GM19438 (cell line): ENCODE measurements at regions not wholly inside any gene's neighbourhood (a gene's known extent, or its start where the extent isn't known, plus 50 kb on each side); places are given as distances from the start of the nearest gene placed in this dataset.

Experiments used
- ATAC-seq: cut with Tn5 transposase; IDR thresholded peaks from one replicate; pipeline ENCODE4 v1.9.1; 2021; ENCODE audit warnings: low read depth; ENCODE audit not compliant: unreplicated experiment

DNA sequence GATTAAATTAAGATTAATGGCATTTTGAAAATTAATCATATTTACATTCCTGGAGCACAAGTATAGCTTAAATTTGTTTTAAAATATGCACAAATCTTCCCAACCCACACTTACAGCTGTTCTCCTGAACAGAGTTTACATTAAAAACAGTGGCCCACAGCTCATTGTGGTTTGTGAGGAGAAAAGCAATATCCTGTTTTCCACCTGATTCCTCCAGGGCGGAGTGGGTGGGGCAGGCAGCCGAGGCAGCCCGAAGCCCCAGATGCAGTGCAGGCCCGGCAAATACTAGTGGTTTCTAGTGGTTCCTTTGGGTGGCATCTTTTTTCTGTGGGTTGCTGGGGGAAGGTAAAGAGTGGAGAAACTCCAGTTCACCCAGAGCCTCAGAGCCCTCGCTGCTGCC lies 280.8 kb downstream of the ARHGAP12 start:
- ATAC-seq, result no peak

DNA sequence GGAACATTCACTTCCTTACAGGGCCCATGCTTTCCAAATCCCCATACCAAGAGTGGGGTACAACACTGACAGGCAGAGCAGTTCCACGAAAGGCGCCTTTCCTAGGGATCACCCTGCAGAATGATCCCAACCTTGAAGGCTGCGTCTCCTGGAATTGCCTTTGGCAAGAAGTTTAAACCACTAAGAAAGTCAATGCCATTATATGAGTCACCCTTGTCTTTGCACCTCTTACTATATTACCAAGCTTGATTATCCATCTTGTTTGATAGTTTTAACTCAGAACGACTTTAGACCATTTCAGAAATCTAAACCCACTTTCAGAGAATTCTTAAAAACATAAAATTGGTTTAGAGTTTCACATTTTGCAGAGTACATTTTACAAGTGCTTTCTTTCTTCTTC lies 282.1 kb downstream of the ARHGAP12 start:
- ATAC-seq, result no peak

DNA sequence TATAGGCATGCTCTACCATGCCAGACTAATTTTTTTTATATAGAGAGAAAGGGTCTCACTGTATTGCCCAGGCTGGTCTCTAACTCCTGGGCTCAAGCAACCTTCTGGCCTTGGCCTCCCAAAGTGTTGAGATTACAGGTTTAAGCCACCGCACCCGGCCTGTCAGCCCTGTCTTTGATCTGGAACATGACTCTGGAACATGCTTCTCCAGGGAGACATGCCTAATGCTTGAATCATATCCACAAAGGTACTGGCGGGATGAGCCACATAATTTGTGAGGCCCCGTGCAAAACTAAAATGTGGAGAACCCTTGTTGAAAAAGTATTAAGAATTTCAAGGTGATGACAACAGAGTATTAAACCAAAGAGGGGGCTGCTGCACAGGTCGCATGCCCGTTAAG lies 282.8 kb downstream of the ARHGAP12 start:
- ATAC-seq, result no peak

DNA sequence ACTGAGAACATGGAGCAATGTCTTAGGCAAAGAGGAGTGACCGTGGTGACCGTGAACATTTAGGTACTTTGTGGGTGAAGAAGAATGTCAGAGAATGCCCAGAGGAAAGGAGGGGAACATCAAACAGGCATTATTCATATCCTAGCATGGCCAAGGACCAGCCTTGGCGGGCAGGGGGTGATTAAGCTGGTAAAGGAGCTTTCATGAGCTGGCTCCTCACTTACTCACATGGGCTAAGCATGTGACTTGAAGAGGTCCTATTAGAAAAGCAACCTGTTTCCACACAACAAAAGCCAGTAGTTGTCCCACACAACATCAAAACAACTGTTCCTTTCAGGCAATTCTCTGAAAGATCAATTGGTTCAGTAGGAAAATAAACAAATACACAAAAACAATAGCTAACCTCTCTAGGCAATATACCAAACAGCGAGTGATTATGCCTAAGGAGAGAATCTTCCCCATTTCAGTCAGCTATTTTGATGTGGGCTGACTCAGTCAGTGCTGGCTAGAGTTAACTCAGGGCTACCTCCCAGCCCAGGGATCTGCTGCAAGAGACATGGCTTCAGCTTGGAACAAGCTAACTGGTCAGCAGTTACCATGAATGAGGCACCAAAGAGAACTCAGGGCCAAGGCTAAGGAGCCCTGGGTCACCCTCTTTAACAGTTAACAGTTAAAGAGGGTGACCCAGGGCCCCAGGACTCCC lies 283.5 kb downstream of the ARHGAP12 start:
- ATAC-seq, result no peak

DNA sequence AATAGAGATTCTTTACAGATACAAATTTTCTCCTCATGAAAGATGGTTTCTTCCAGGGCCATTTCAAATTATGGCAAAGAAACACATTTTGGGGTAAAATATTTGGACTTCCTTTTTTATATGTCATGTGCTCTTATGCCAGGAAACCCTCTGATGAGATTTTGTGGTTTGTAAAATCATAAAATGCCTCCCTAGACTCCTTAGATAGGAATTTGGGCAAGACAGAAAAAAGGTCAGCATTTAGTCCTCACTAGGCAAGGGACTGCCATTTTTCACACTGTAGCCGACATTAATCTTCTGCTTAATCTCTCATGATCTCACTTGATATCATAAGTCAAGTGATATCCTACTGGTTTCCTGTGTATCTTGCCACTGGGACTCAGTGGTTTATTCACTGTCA lies 286.4 kb downstream of the ARHGAP12 start:
- no peak for ATAC-seq

DNA sequence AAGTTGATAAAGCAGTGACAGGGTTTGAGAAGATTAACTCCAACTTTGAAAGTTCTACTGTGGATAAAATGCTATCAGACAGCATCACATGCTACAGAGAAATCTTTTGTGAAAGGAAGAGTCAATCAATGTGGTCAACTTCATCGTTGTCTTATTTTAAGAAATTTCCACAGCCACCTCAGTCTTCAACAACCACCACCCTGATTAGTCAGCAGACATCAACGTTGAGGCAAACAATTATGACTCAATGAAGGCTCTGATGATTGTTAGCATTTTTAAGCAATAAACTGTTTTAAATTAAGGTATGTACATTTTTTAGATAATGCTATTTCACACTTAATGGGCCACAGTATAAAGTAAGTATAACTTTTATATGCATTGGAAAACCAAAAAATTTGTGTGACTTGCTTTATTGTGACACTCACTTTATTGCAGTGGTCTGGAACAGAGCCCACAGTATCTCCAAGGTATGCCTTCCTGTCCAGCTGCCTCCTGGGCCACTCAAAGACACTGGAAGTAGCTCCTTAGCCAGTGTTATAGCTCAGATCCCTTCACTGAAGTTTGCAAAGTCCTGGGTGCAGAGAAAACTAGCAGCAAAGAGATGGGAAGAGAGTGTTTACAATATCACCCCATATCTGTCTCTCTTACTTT lies 293.1 kb downstream of the ARHGAP12 start:
- no peak for ATAC-seq

DNA sequence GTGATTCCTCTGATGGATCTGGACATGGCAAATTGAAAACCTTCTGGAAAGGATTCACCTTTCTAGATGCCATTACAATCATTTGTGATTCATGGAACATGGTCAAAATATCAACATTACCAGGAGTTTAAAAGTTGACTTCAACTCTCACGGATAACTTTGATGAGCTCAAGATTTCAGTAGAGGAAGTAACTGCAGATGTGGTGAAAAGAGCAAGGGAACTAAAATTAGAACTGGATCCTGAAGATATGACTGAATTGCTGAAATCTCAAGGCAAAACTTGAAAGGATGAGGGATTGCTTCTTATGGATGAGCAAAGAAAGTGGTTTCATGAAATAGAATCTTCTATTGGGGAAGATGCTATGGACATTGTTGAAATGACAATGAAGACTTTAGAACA lies 293.6 kb downstream of the ARHGAP12 start:
- no peak for ATAC-seq

DNA sequence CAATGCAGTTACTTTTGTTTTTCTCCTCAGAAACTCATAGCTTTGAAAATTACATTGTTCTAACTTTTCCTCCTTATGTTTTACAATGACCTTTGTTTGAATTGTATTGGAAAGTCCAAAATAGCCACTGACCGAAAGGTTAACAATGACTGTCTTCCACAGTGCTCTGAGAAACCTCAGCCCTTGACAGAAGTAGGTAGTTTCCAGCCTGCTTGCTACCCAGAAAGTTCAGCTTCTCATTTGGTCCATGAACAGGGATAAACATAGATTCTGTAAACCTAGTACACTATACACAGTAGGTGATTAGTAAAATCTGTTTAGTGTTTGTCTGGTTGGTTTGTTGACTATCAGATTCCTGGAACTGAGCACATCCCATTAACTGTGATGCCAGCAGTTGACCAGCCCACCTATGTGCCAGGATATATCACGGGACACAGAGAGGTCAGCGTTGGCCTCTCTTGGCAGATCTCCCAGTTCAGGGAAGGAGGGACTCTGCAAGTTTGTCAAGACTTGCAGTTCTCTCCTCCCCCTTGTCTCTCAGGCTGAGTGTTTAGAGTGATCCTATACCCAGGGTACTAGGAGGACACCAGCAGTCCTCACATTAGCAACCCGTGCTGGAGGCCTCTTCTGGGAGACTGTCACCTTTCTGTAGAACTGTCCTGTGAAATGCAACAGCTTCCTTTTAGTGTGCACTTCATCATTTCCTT lies 297.6 kb downstream of the ARHGAP12 start:
- no peak for ATAC-seq

DNA sequence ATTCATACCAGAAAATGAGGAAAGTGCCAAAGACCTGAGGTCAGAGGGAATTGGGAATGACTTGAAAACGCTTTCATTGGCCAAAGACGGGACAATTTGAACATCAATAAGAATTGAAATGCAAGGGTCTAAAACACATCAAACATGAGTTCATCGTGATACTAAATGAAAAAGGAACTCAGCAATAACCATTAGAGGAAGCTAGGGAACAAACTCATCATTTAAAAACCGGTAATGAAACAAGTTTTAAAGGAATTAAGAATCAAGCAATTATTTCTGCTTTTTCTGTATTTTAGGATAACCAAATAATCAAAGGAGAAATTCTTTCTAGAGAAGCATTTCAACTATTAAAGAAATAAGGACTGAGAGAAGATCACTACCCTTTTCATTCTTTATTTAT lies 303.1 kb downstream of the ARHGAP12 start:
- no peak for ATAC-seq

DNA sequence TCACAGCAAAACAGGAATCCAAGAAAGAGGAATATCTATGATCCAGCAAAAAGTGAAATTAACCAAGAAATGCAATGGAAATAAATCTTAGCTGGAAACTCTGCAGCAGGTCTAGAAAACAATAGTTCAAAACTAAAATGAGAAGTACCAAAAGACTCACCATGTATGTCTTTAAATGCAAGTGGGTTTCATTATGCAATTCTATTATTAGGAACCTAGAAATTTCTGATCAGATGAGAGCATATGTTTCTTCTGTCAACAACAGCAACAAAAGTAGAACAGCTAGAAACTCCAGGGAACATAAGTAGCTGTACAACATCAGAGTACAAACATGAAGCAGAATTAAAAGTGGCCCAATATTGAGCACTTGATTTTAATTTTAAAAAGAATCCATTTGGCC lies 304.0 kb downstream of the ARHGAP12 start:
- no peak for ATAC-seq

DNA sequence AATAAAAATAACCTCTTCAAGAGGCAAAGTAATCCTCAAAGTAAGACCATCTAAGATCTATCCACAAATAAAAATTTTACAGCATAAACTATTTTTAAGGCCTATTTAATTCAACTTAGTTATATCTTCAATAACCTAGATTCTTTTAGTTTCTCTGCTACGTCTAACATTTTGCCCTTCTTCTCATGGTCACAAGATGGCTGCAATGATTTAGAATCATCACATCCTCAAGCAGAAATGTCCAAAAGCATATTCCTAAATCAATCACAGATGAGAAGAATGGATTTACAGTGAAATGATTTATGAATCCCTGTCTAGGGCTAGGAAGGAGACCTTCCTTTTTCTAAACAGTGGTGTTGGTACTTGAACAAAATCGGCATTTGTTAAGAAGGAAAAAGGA lies 304.7 kb downstream of the ARHGAP12 start:
- no peak for ATAC-seq

DNA sequence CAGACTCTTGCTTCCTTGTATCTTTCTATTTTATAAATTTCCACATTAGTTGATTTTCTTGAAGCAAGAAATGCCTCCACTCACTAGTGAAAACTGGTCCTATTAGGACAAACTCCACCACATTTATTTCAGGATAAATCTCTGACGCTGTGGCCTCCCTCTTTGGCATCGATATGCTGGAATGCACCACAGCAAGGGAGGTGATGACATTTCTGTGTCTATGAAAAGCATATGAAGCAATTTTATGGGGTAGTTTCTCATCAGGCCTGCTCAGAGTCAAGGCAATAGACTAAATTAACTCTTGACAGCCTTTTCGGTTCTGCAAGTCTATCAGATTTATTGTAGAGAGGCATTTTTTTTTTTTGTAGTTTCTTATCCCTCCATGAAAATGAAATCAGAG lies 304.4 kb downstream of the ZEB1 start:
- no peak for ATAC-seq

DNA sequence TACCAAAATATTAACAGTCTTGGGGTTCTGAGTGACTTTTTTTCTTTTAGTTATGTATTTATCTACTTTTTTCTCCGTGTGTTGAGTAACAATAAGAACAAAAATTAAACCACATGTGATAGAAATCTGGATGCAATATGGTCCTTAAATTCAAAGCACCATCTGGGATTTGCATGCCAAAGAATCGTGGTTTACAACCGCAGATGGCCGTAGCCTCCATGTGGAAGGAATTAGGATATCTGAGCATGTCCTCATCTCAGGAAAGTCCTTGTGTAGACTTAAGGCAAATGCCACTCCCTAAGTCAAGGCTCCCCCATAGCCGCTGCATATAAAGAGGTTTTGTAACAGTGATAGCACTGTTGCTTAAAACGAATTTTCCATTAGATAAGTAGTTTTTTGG lies 304.0 kb downstream of the ZEB1 start:
- no peak for ATAC-seq

DNA sequence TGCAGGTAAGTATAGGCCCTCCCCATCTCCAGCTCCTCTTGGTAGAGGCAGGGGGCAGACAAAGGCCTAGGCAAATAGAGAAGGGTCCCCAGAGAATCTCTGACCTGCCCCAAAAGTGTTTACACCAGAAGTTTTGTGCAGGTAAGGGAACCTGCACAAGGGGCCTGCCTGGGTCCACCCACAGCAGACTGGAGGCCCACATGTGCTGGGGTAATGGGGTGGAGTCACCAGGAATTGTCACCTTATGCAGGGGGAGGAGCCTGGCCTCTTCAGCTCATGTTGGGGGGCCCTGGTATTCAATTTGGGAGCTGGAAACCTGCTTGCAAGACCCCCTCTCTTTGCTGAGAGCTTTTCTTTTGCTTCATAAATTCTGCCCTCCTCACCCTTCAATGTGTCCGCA lies 302.7 kb downstream of the ZEB1 start:
- no peak for ATAC-seq

DNA sequence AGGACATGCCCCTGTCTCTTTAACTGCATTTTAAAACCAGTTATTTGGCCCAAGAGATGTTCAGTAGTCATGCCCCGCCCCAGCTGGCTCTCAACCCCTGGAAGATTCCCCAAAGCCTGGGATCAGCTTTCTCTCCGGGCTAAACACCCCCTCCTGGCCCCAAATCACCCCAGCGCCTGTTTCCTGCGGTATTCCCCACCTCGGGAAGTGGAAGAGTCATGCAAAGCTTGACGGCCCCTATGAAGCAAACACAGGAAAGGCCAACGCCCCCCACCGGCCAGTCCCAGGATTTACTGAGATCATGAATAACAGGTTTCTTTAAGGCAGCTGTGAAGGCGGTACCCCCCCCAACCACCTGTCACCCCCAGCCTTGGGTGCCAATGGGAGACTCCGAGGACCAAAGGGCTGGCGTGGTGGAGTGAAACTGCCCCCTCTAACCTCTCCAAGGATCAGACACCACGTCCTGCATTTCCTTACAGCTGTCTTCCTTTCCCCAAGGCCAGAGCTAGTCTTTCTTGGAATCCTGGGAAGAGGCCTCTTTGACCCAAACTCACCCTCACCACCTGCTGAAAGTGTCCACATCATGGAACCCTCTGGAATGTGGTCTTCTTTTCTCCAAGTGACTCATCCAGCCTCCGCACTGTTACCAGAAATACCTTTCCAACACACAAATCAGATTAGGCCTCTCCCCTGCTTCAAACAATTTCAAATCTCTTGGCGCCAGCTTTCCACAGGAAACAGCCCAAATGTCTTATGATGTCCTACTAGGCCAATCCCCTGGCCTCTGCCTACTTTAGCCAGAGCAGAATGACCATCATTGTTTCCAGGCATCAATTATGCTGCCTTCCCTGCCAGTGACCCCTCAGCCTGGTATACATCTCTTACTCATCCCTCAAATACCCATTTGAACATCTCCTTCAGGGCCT lies 301.5 kb downstream of the ZEB1 start:
- no peak for ATAC-seq

DNA sequence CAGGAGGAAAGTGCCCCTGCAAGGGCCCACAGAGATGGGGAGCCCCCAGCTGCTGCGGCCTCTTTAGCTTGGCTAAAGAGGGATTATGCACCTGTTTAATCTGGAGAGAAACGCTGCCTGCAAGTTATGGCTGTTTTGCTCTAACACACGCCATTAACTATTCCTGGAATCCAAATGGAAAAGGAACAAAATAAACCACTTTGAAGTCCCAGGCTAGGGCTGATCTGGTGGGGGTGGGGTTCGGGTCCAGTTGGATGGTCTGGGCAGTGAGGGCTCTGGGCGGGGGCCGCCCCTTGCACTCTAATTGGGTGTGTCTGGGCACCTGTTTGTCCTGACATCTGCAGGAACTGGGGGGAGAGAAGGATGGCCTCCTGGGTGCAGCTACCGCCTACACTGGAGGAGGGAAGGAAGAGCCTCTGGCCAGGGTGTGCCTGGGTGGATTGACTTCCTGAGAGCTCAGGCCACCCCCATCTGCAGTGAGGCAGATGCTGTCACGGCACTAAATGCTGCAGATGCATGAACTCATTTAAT lies 300.6 kb downstream of the ZEB1 start:
- no peak for ATAC-seq

DNA sequence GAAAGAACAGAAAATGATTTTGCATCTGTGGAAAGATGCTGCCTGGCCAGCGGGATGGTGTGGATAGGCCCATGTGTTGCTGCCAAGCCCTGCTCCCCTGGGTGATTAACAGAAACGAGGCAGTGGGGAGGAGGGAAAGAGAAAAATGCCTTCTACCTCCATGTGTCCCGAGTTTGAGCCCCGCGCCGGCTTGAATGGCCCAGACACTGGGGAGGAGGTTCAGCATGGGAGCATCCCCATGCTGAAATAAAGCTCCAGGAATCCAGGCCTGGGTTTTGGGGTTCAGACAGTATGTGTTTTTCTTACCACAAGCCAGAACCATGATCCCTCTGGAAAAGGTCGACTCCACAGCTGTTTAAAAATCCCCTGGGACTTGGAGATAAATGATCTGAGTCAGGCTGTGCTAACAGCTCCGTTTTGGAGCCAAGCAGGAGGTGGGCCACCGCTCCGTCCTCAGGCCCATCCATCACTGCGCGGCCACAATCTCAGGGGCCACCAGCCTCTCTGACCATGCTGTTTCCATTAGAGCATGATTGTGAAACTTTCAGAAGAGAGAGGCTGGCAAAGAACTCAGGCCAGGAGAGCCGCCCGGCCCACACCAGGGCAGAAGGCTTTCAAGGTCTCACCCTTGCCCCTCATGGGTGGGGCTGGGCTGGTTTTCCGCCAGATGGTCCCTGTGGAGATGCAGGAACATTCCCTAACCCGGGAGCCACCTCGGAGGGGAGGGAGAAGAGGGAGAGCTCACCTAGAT lies 299.7 kb downstream of the ZEB1 start:
- ATAC-seq, result no peak

DNA sequence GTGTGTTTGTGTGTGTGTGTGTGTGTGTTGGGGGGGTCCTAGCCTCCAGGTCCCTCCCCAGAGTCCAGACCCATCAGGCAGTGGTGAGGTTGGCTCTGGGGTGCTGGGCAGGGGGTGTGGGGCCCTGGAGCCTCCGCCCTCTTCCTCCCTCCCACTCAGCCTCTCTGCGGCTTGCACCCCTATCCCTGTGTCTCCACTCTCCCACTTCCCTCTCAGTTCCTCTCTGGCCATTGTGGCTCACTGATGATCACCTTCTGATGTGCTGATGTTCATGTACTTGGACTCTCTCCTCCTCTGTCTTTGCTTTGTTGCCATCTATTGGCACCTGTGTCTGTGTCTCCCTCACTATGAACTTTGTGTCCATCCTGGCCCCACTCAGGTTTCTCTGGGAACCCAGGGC lies 298.7 kb downstream of the ZEB1 start:
- no peak for ATAC-seq

DNA sequence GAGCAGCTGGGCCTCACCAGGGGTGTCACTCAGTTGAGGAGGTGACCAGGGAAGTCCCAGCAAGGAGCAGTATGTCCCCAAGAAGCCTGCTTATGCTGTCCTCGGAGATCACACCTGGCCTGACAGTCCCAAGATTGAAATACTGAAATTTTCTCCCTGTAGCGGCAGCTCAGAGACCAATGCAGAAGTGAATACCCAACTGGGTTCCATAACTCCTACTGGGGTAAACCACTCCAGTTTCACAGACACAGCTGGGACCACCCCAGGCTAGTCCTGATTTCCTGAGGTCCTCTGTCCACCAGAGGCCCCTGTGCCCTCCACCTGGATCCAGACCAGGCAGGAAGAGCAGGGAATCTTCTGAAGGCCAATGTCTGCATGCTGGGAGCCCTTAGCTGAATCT lies 298.1 kb downstream of the ZEB1 start:
- no peak for ATAC-seq

DNA sequence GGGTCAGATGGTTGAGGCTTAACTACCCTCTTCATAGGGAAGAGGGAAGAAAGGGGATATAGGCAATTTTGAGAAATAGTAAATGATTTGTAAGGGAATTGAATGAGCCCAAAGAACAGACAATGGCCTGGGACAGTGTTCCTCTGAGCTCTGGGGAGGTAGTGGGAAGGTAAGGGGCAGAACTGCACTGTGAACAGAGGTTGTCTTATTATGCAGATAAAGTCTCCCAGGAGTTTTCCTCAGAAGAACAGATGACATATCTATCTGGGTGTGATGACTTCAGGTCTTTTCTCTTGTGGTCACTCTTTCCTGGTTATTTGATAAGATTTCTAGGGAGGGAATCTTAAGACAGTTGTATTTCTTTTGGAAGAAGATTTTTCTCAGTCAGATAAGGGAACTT lies 296.1 kb downstream of the ZEB1 start:
- ATAC-seq, result no peak
